Omental fat pad (tissue), 3 donors: ENCODE measurements at regions not wholly inside any gene's neighbourhood (a gene's known extent, or its start where the extent isn't known, plus 50 kb on each side); places are given as distances from the start of the nearest gene placed in this dataset.

ENCODE experiments used
- ATAC-seq: fragments of 150-250 bp; one replicate; pipeline ENCODE4 v1.9.1; 2016; ENCODE audit warnings: mild to moderate bottlenecking, moderate library complexity; ENCODE audit not compliant: low FRiP score
- DNase-seq: peaks from one replicate; pipeline ENCODE4 v3.0.0-alpha.2; 2019; ENCODE audit warnings: low spot score
- TF ChIP-seq, protein P1 (sequence below), 3 donors: fragments of 450-650 bp; IDR thresholded peaks; one replicate each; pipeline ENCODE4 v1.5.1; 2016 to 2017; ENCODE audit warnings: antibody characterized with exemption in 3 of 3, mild to moderate bottlenecking in 3 of 3, moderate library complexity in 2 of 3

DNA sequence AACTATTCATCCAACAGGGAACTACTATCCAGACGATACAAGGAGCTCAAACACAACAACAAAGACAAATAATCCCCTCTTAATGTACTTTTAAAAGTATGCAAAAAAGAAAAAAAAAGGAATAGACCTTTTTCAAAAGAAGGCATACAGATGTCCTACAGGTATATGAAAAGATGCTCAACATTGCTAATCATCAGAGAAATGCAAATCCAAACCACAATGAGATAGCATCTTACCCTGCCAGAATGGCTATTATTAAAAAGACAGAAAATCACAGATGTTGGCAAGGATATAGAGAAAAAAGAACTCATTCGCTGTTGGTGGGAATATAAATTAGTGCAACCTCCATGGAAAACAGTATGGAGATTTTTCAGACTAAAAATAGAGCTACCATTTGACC lies 67.1 kb upstream of the ENPP6 start:
- TF ChIP-seq, protein P1, sequence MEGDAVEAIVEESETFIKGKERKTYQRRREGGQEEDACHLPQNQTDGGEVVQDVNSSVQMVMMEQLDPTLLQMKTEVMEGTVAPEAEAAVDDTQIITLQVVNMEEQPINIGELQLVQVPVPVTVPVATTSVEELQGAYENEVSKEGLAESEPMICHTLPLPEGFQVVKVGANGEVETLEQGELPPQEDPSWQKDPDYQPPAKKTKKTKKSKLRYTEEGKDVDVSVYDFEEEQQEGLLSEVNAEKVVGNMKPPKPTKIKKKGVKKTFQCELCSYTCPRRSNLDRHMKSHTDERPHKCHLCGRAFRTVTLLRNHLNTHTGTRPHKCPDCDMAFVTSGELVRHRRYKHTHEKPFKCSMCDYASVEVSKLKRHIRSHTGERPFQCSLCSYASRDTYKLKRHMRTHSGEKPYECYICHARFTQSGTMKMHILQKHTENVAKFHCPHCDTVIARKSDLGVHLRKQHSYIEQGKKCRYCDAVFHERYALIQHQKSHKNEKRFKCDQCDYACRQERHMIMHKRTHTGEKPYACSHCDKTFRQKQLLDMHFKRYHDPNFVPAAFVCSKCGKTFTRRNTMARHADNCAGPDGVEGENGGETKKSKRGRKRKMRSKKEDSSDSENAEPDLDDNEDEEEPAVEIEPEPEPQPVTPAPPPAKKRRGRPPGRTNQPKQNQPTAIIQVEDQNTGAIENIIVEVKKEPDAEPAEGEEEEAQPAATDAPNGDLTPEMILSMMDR (IDR thresholded peaks at IDR 0.05), result no peak
- DNase-seq (no peak), ATAC-seq (no peak)

DNA sequence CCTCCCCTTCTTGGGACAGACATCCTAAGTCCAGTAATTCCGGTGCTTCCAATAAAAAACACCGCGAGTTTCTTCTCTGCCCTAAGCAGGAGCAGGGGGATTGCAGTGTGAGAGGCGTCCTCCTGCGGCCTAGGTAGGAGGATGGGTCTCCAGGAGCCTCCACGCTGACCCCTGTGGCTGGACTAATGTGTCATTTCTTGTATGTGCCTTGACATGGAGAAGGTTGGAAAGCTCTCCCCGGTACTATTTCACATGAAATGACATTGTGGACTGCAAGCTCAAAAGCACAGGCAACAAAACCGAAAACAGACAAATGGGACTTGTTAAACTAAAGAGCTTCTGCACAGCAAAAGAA lies 66.6 kb upstream of the ENPP6 start:
- ATAC-seq (no peak), DNase-seq (no peak)
- TF ChIP-seq, protein P1 (IDR thresholded peaks at IDR 0.05), result no peak

DNA sequence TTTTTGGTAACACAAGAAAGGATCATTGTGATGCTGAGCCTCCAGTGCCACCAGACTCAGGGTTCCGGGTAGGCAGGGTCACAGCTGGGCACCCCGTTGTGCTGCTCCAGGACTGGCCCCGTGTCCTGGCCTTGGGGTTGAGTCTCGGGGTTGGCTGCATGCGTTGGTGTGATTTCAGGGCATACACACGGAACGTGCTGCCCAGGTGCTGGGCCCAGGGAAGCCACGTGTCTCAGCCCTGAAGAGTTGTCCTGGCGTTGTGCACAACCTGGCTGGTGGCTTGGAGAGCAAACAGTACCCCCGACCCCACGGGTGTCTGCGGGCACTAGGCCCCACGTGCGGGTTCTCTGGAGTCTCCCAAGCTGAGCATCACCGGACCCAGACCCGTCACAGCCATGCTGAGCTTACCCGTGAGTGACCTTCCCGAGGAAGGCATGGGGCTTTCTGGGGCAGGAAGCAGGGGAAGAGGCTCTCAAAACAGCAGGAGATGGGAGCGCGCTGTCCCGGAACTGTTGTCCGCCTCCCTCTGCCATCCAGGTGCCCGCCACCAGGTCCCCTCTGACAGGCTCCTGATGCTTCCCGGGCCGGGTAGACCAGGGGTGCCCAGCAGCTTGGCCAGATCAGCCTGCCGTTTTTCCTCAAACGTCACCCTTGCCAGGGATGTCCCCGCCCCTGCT lies 66.1 kb upstream of the ENPP6 start:
- ATAC-seq, result no peak
- DNase-seq, result no peak
- TF ChIP-seq, protein P1 (IDR thresholded peaks at IDR 0.05), result no peak

DNA sequence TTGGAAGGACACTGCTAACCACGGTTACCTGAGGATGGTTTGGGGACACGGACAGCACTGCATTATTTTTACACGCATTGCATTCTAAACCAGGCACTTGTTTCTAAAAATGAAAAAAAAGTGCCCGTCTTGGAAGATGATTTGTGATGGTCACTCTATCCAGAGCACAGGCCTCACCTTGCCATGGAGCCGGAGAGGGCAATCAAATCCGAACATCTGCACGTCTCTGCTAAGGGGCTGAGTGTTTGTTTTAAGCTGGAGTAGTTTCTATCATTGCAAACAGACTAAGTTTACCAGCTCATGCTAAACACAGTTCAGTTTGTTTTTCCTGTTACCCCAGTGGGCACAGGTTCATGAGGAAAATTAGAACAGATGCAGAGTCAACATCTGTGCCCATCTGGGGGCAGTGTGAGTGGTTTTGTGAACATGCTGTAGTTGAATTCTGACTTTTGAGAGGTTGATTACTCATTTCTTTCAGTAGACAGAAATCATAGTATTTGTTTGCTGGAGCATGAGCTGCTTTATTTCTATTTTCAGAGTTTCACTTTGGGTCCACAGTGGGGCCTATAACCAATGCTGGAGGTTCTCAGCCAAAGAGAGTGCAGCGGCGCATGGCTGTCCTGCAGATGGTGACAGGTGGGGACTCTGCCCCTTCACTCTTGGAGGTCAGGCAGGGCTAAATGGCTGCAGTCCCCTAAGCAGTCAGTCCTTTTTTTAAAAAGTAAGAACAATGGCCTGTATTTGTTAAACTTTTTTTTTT lies 65.4 kb upstream of the ENPP6 start:
- ATAC-seq (no peak), DNase-seq (no peak)
- TF ChIP-seq, protein P1 (IDR thresholded peaks at IDR 0.05), result no peak

DNA sequence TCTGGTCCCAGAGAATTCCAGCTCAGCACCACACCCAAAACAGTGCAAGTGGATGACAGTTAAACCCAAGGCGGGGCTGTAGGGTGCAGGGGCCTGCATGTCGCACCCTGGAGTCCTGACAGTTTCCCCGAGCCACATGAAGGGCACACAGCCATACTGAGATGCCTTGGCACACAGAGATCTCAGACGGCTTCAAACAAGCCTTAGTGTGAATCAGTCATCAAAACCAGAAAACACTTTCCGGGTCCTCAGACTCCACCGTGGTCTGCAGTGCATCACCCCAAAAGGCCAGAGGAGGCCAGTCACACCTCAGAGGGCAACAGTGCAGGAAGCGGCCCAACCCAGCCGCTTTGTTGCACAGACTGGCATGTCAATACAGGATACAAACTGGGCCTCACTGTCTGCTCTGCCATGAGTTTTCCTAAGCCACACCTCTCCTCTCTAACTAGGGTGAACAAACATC lies 64.6 kb upstream of the ENPP6 start:
- ATAC-seq (no peak), DNase-seq (no peak)
- TF ChIP-seq, protein P1 (IDR thresholded peaks at IDR 0.05), result no peak

DNA sequence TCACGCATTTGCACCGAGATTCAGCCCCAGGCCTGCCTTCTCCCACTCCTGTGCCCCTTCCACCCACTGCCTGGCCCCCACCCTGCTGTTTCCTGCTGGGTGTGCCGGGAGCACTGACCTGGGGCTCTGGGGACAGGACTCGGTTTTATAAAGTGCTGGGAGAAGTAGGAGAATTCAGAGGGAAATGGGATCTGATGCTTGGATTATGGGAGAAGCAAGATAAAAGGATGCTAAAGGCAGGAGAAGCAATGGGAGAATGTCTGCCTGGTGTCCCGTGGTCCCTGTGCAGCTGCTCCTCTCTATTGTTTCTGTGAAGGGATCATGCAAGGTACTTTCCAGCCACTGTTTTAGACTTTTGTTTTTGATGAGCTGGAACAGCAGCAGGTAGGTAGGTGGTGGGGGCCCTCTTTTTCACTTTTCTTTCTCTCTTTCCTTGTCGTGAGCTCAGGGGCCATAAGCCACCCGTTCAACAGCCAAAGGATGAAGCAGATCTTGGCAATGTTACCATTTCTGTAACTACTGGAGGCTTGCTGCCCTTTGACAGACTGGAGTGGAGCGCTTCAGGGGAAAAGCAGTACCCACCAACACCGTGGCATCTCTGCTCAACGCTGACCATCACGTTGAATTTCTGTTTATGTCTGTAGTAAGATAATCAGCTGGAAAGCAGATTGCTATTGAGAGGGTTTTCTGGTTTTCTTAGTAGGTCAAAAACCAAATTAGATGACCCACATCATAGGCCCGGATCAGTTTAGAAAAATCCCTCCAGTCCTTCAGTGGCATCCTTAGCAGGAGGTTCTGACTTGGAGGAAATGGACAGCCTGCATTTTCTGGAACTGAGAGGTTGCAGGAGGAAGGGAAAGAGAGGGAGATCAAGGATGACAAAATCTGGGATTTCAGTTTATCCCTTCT lies 63.8 kb upstream of the ENPP6 start:
- TF ChIP-seq, protein P1 (IDR thresholded peaks at IDR 0.05), result no peak
- ATAC-seq (no peak), DNase-seq (no peak)
